Glutamatergic neuron (in vitro differentiated cells): ENCODE measurements at regions not wholly inside any gene's neighbourhood (a gene's known extent, or its start where the extent isn't known, plus 50 kb on each side); places are given as distances from the start of the nearest gene placed in this dataset.

Source experiments
- DNase-seq: peaks from one replicate; pipeline ENCODE4 v3.0.0; 2022
- H3K27ac Mint-ChIP-seq: one replicate; pipeline ENCODE4 v1.8.0; 2020; ENCODE audit warnings: mild to moderate bottlenecking, mixed read lengths, inconsistent platforms; ENCODE audit not compliant: unreplicated experiment
- H3K27me3 Mint-ChIP-seq: one replicate; pipeline ENCODE4 v1.8.0; 2020; ENCODE audit warnings: mild to moderate bottlenecking, moderate library complexity, mixed read lengths, inconsistent platforms; ENCODE audit not compliant: unreplicated experiment
- H3K36me3 Mint-ChIP-seq: one replicate; pipeline ENCODE4 v1.8.0; 2020; ENCODE audit warnings: mild to moderate bottlenecking, mixed read lengths, inconsistent platforms; ENCODE audit not compliant: unreplicated experiment
- H3K4me1 Mint-ChIP-seq: one replicate; pipeline ENCODE4 v1.8.0; 2020; ENCODE audit warnings: mild to moderate bottlenecking, low read depth, mixed read lengths, inconsistent platforms; ENCODE audit not compliant: unreplicated experiment
- H3K4me3 Mint-ChIP-seq: one replicate; pipeline ENCODE4 v1.8.0; 2020; ENCODE audit warnings: mild to moderate bottlenecking, mixed read lengths, inconsistent platforms; ENCODE audit not compliant: unreplicated experiment
- H3K9me3 Mint-ChIP-seq: one replicate; pipeline ENCODE4 v1.8.0; 2020; ENCODE audit warnings: mild to moderate bottlenecking, moderate library complexity, mixed read lengths, inconsistent platforms; ENCODE audit not compliant: unreplicated experiment
- CTCF ChIP-seq: fragments of 200-600 bp; sonication (generic); IDR thresholded peaks from one replicate; pipeline ENCODE4 v1.5.0; 2021; ENCODE audit not compliant: partially characterized antibody, unreplicated experiment

DNA sequence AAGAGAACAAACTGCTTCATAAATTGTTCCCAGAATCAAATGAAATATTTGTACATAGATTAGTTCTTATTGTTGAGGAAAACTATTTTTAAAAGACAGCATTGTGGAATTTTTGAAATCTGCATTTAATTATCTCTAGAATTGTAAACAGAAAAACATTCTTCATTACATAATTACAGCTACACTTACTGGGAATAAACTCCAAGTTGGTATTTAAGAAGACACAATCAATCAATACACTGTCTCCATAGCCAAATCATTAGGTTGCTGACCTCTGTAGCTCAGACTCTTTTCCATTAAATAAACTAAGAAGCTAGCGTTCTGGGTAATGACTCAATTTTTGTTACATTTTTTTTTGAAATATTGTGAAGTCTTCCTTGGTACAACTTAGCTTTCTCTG lies 70.2 kb upstream of the PIEZO2 start:
- peaks cover 3% of the 10 kb centered on the region for H3K36me3 Mint-ChIP-seq
- no peaks in the 10 kb centered on the region for H3K9me3 Mint-ChIP-seq
- no peaks in the 10 kb centered on the region for H3K4me1 Mint-ChIP-seq
- peaks cover 4% of the 10 kb centered on the region for H3K27me3 Mint-ChIP-seq
- H3K27ac Mint-ChIP-seq = no peak overlapping the region
- H3K4me3 Mint-ChIP-seq = no peak overlapping the region
- no peak for DNase-seq
- no peak for TF ChIP-seq CTCF

- Mint-ChIP-seq H3K4me3 (no peak overlapping the region), H3K4me1 (no peaks in the 10 kb centered on the region), H3K27me3 (no peaks in the 10 kb centered on the region), H3K36me3 (no peaks in the 10 kb centered on the region), H3K27ac (no peak overlapping the region), H3K9me3 (peaks cover 2% of the 10 kb centered on the region)
- TF ChIP-seq CTCF = no peak
- DNase-seq = no peak
Measured at GRCh38 chr18:11215216-11215615, 65.8 kb upstream of the PIEZO2 start.

GRCh38 chr18:11204020-11204419 lies 54.7 kb upstream of the PIEZO2 start:
- Mint-ChIP-seq H3K9me3 (no peaks in the 10 kb centered on the region), H3K27ac (no peak overlapping the region), H3K27me3 (no peaks in the 10 kb centered on the region), H3K4me3 (no peak overlapping the region), H3K4me1 (no peaks in the 10 kb centered on the region), H3K36me3 (no peaks in the 10 kb centered on the region)
- DNase-seq = no peak
- TF ChIP-seq CTCF = no peak

GRCh38 chr18:11199477-11199876 lies 50.1 kb upstream of the PIEZO2 start:
- no peaks in the 10 kb centered on the region for H3K27me3 Mint-ChIP-seq
- no peaks in the 10 kb centered on the region for H3K4me1 Mint-ChIP-seq
- H3K36me3 Mint-ChIP-seq = no peaks in the 10 kb centered on the region

More at GRCh38 chr18:11199477-11199876, 50.1 kb upstream of the PIEZO2 start:
- no peak for TF ChIP-seq CTCF
- DNase-seq = no peak
- no peak overlapping the region for H3K27ac Mint-ChIP-seq
- H3K4me3 Mint-ChIP-seq = no peak overlapping the region
- H3K9me3 Mint-ChIP-seq = no peaks in the 10 kb centered on the region
